CD8-positive, alpha-beta memory T cell (primary cell): ENCODE measurements at regions not wholly inside any gene's neighbourhood (a gene's known extent, or its start where the extent isn't known, plus 50 kb on each side); places are given as distances from the start of the nearest gene placed in this dataset.
"Not testable (repeated sequence)": the region's sequence is repeated elsewhere in the genome, so short reads cannot be mapped to it uniquely, and the experiment has no call there.

Experiments used
- CTCF ChIA-PET: fragments of 350-600 bp; sonication (Branson Sonifier 250); formaldehyde crosslinking; loops from one replicate; lab custom pipeline; 2021; ENCODE audit warnings: antibody characterized with exemption; lab: Charles Lee
- POLR2A ChIA-PET: fragments of 350-600 bp; sonication (Branson Sonifier 250); formaldehyde crosslinking; loops from one replicate; lab custom pipeline; 2021; ENCODE audit warnings: antibody characterized with exemption; lab: Charles Lee
- DNase-seq, 5 donors: peaks; one replicate each; pipeline versions ENCODE4 v3.0.0 to v3.0.0-alpha.2; 2020 to 2022; ENCODE audit warnings: mixed read lengths in 1 of 5
- H3K27ac ChIP-seq: one replicate; pipeline ENCODE4 v1.7.0; 2013; ENCODE audit warnings: low read depth, mild to moderate bottlenecking, low read length, moderate library complexity
- H3K27me3 ChIP-seq: 2 replicates; pipeline ENCODE4 v1.7.0; 2013; ENCODE audit warnings: low read length, mild to moderate bottlenecking; ENCODE audit not compliant: insufficient read depth, poor library complexity, severe bottlenecking
- H3K36me3 ChIP-seq: 2 replicates; pipeline ENCODE4 v1.7.0; 2013; ENCODE audit warnings: mild to moderate bottlenecking, low read length, moderate library complexity; ENCODE audit not compliant: insufficient read depth
- H3K4me1 ChIP-seq: 2 replicates; pipeline ENCODE4 v1.7.0; 2013; ENCODE audit warnings: mild to moderate bottlenecking, low read length, moderate library complexity; ENCODE audit not compliant: insufficient read depth
- H3K4me3 ChIP-seq: 2 replicates; pipeline ENCODE4 v1.7.0; 2013; ENCODE audit warnings: mild to moderate bottlenecking, low read length
- H3K9me3 ChIP-seq: 2 replicates; pipeline ENCODE4 v1.7.0; 2013; ENCODE audit warnings: mild to moderate bottlenecking, low read length
- H3K27ac Mint-ChIP-seq, 8 donors: one replicate each; pipeline ENCODE4 v1.8.0; 2020 to 2021; ENCODE audit warnings: mixed read lengths in 8 of 8, mild to moderate bottlenecking in 6 of 8, inconsistent platforms in 3 of 8, moderate library complexity in 3 of 8
- H3K27me3 Mint-ChIP-seq, 2 donors: one replicate each; pipeline ENCODE4 v1.8.0; 2020 to 2021; ENCODE audit warnings: mixed read lengths in 2 of 2, mild to moderate bottlenecking in 1 of 2, moderate library complexity in 1 of 2
- H3K36me3 Mint-ChIP-seq, 3 donors: one replicate each; pipeline ENCODE4 v1.8.0; 2020 to 2021; ENCODE audit warnings: mixed read lengths in 3 of 3, inconsistent platforms in 1 of 3, mild to moderate bottlenecking in 1 of 3
- H3K4me1 Mint-ChIP-seq, 3 donors: one replicate each; pipeline ENCODE4 v1.8.0; 2020 to 2021; ENCODE audit warnings: mixed read lengths in 3 of 3, inconsistent platforms in 1 of 3, mild to moderate bottlenecking in 1 of 3
- H3K4me3 Mint-ChIP-seq, 7 donors: one replicate each; pipeline ENCODE4 v1.8.0; 2020 to 2021; ENCODE audit warnings: mixed read lengths in 7 of 7, mild to moderate bottlenecking in 6 of 7, moderate library complexity in 4 of 7, inconsistent platforms in 2 of 7
- H3K9me3 Mint-ChIP-seq, 5 donors: one replicate each; pipeline ENCODE4 v1.8.0; 2020 to 2022; ENCODE audit warnings: mixed read lengths in 5 of 5, mild to moderate bottlenecking in 3 of 5, moderate library complexity in 2 of 5, inconsistent platforms in 1 of 5

- Mint-ChIP-seq H3K27ac (peak overlapping the region in 1 of 8 donors; percentile 58), H3K4me1 (peaks cover 5 to 12% (median 6%) of the 10 kb centered on the region in 3 donors), H3K36me3 (no peaks in the 10 kb centered on the region), H3K4me3 (no peak overlapping the region), H3K9me3 (peaks cover 0 to 5% (median 1%) of the 10 kb centered on the region in 5 donors), H3K27me3 (peaks cover 25 to 36% of the 10 kb centered on the region in 2 donors)
- no peaks in the 10 kb centered on the region for H3K36me3 ChIP-seq
- H3K4me1 ChIP-seq: no peaks in the 10 kb centered on the region
- no peaks in the 10 kb centered on the region for H3K9me3 ChIP-seq
- peaks cover under 1% of the 10 kb centered on the region for H3K27me3 ChIP-seq
- H3K4me3 ChIP-seq: no peak overlapping the region
- ChIA-PET CTCF (no interaction called here), POLR2A (no interaction called here)
- H3K27ac ChIP-seq: no peak overlapping the region
- DNase-seq: no peak
These were observed 272.2 kb upstream of the NR2F2 start for GRCh38 chr15:96058103-96058851.

- H3K9me3 ChIP-seq, DNase-seq, H3K4me1 ChIP-seq, H3K4me3 ChIP-seq, POLR2A ChIA-PET, H3K27ac Mint-ChIP-seq, H3K36me3 Mint-ChIP-seq, H3K9me3 Mint-ChIP-seq, H3K4me1 Mint-ChIP-seq, H3K36me3 ChIP-seq, H3K4me3 Mint-ChIP-seq, H3K27me3 ChIP-seq, CTCF ChIA-PET, H3K27ac ChIP-seq: not testable (repeated sequence)
- H3K27me3 Mint-ChIP-seq: peaks cover 21 to 32% of the 10 kb centered on the region in 2 donors
These were observed 271.7 kb upstream of the NR2F2 start for GRCh38 chr15:96058852-96059103.

GRCh38 chr15:96060591-96060990 lies 269.9 kb upstream of the NR2F2 start:
- CTCF ChIA-PET, H3K27ac ChIP-seq, H3K36me3 Mint-ChIP-seq, H3K27ac Mint-ChIP-seq, DNase-seq, H3K4me3 ChIP-seq, POLR2A ChIA-PET, H3K9me3 ChIP-seq, H3K4me1 ChIP-seq, H3K4me1 Mint-ChIP-seq, H3K27me3 ChIP-seq, H3K9me3 Mint-ChIP-seq, H3K4me3 Mint-ChIP-seq, H3K36me3 ChIP-seq: not testable (repeated sequence)
- peaks cover 11 to 18% of the 10 kb centered on the region in 2 donors for H3K27me3 Mint-ChIP-seq

- peaks cover 5% of the 10 kb centered on the region in 2 donors for H3K27me3 Mint-ChIP-seq
These were observed 266.1 kb upstream of the NR2F2 start for GRCh38 chr15:96064351-96064756.

GRCh38 chr15:96066126-96066525 lies 264.4 kb upstream of the NR2F2 start:
- POLR2A ChIA-PET: no interaction called here
- Mint-ChIP-seq H3K4me1 (no peaks in the 10 kb centered on the region), H3K27me3 (peaks cover 0 to 4% of the 10 kb centered on the region in 2 donors), H3K4me3 (no peak overlapping the region), H3K27ac (no peak overlapping the region), H3K9me3 (peaks cover 0 to 2% (median 0%) of the 10 kb centered on the region in 5 donors), H3K36me3 (no peaks in the 10 kb centered on the region)
- Histone ChIP-seq H3K27ac (no peak overlapping the region), H3K27me3 (no peaks in the 10 kb centered on the region), H3K4me3 (no peak overlapping the region), H3K4me1 (no peaks in the 10 kb centered on the region), H3K9me3 (no peaks in the 10 kb centered on the region), H3K36me3 (no peaks in the 10 kb centered on the region)
- no peak for DNase-seq
- CTCF ChIA-PET: no interaction called here

More at GRCh38 chr15:96064351-96064756, 266.1 kb upstream of the NR2F2 start:
- ChIA-PET POLR2A (no interaction called here), CTCF (no interaction called here)
- Mint-ChIP-seq H3K27ac (no peak overlapping the region), H3K4me1 (no peaks in the 10 kb centered on the region), H3K4me3 (no peak overlapping the region), H3K36me3 (no peaks in the 10 kb centered on the region), H3K9me3 (peaks cover 0 to 5% (median 1%) of the 10 kb centered on the region in 5 donors)
- Histone ChIP-seq H3K9me3 (no peaks in the 10 kb centered on the region), H3K27ac (no peak overlapping the region), H3K36me3 (no peaks in the 10 kb centered on the region), H3K4me3 (no peak overlapping the region), H3K27me3 (no peaks in the 10 kb centered on the region), H3K4me1 (no peaks in the 10 kb centered on the region)
- no peak for DNase-seq

- Mint-ChIP-seq H3K9me3 (peaks cover 0 to 2% (median 0%) of the 10 kb centered on the region in 5 donors), H3K27ac (no peak overlapping the region), H3K4me3 (no peak overlapping the region), H3K36me3 (no peaks in the 10 kb centered on the region), H3K4me1 (no peaks in the 10 kb centered on the region), H3K27me3 (peaks cover 0 to 4% of the 10 kb centered on the region in 2 donors)
- H3K4me1 ChIP-seq: no peaks in the 10 kb centered on the region
- ChIA-PET POLR2A (interaction anchor here (0.6 kb wide), 1 partner anchor 93 kb away, joined by 3 read pairs; no protein-coding TSS in a partner anchor), CTCF (no interaction called here)
- H3K27me3 ChIP-seq: no peaks in the 10 kb centered on the region
- H3K9me3 ChIP-seq: no peaks in the 10 kb centered on the region
- no peak for DNase-seq
- no peaks in the 10 kb centered on the region for H3K36me3 ChIP-seq
- H3K27ac ChIP-seq: no peak overlapping the region
- no peak overlapping the region for H3K4me3 ChIP-seq
These were observed 263.5 kb upstream of the NR2F2 start for GRCh38 chr15:96066852-96067495.

- Mint-ChIP-seq H3K4me3 (no peak overlapping the region), H3K27ac (no peak overlapping the region), H3K4me1 (no peaks in the 10 kb centered on the region), H3K36me3 (no peaks in the 10 kb centered on the region), H3K27me3 (peaks cover 0 to 4% of the 10 kb centered on the region in 2 donors), H3K9me3 (peaks cover 0 to 2% (median 0%) of the 10 kb centered on the region in 5 donors)
- DNase-seq: no peak
- H3K27ac ChIP-seq: no peak overlapping the region
- ChIA-PET POLR2A (interaction anchor here (0.6 kb wide), 1 partner anchor 93 kb away, joined by 3 read pairs; no protein-coding TSS in a partner anchor), CTCF (no interaction called here)
- H3K27me3 ChIP-seq: no peaks in the 10 kb centered on the region
- no peaks in the 10 kb centered on the region for H3K36me3 ChIP-seq
- H3K4me1 ChIP-seq: no peaks in the 10 kb centered on the region
- no peak overlapping the region for H3K4me3 ChIP-seq
- H3K9me3 ChIP-seq: no peaks in the 10 kb centered on the region
These were observed 262.8 kb upstream of the NR2F2 start for GRCh38 chr15:96067677-96068076.

- H3K4me3 ChIP-seq: no peak overlapping the region
These were observed 261.6 kb upstream of the NR2F2 start for GRCh38 chr15:96068897-96069296.

More at GRCh38 chr15:96068897-96069296, 261.6 kb upstream of the NR2F2 start:
- CTCF ChIA-PET: no interaction called here
- H3K9me3 ChIP-seq: no peaks in the 10 kb centered on the region
- Mint-ChIP-seq H3K36me3 (no peaks in the 10 kb centered on the region), H3K27ac (no peak overlapping the region), H3K27me3 (peaks cover 0 to 4% of the 10 kb centered on the region in 2 donors), H3K4me1 (no peaks in the 10 kb centered on the region), H3K4me3 (no peak overlapping the region), H3K9me3 (peaks cover 0 to 2% (median 0%) of the 10 kb centered on the region in 5 donors)
- no peaks in the 10 kb centered on the region for H3K36me3 ChIP-seq
- H3K27me3 ChIP-seq: no peaks in the 10 kb centered on the region
- no peak for DNase-seq
- POLR2A ChIA-PET: no interaction called here
- H3K27ac ChIP-seq: no peak overlapping the region
- no peaks in the 10 kb centered on the region for H3K4me1 ChIP-seq
